Body of pancreas (tissue), 4 donors: ENCODE measurements at regions not wholly inside any gene's neighbourhood (a gene's known extent, or its start where the extent isn't known, plus 50 kb on each side); places are given as distances from the start of the nearest gene placed in this dataset.
A peak's percentile ranks its signal among the peaks of the same experiment; 100 is the strongest.

Source experiments
- ATAC-seq: fragments of 150-250 bp; one replicate; pipeline ENCODE4 v1.9.1; 2016
- DNase-seq, 4 donors: peaks; one replicate each; pipeline ENCODE4 v3.0.0-alpha.2; 2019
- H3K27ac ChIP-seq, 4 donors: fragments of 200-600 bp; sonication (generic); 1 replicate in 3 of 4; 2 replicates in 1 of 4; pipeline versions ENCODE4 v1.5.1 to v1.6.1; 2016 to 2019; ENCODE audit warnings: mild to moderate bottlenecking in 1 of 4, mixed read lengths in 1 of 4, moderate library complexity in 1 of 4
- H3K27me3 ChIP-seq, 2 donors: fragments of 200-600 bp; sonication (generic); one replicate each; pipeline ENCODE4 v1.6.0; 2016; ENCODE audit warnings: mild to moderate bottlenecking in 1 of 2
- H3K36me3 ChIP-seq, 2 donors: fragments of 200-600 bp; sonication (generic); replicated peaks in 1 of 2; 2 replicates each; pipeline ENCODE4 v1.5.1; 2016; ENCODE audit warnings: low read depth in 2 of 2; ENCODE audit not compliant: insufficient read depth in 1 of 2
- H3K4me1 ChIP-seq: fragments of 200-600 bp; sonication (generic); one replicate; pipeline ENCODE4 v1.6.0; 2016
- H3K4me3 ChIP-seq, 2 donors: fragments of 200-600 bp; sonication (generic); 1 replicate in 1 of 2; 2 replicates in 1 of 2; pipeline ENCODE4 v1.5.1; 2016 to 2019
- H3K9me3 ChIP-seq, 3 donors: fragments of 200-600 bp; sonication (generic); 1 replicate in 2 of 3; 2 replicates in 1 of 3; pipeline ENCODE4 v1.5.1; 2016
- POLR2A ChIP-seq, 3 donors: fragments of 450-650 bp; IDR thresholded peaks; one replicate each; pipeline ENCODE4 v1.6.1; 2016; ENCODE audit warnings: antibody characterized with exemption in 3 of 3, mild to moderate bottlenecking in 2 of 3
- WGBS, 2 donors: methylation state at CpG; one replicate each; pipeline ENCODE4 v1.1.5; 2017; 5-methylcytosine and 5-hydroxymethylcytosine counted together
- intact Hi-C: fragments of 100-400 bp; cut with DNase I; formaldehyde crosslinking; loops from one replicate; pipeline ENCODE4 v1.15.1; 2023
- TF ChIP-seq, protein P1 (sequence below), 7 experiments: fragments of 450-650 bp in 4 of 7; fragments of 200-600 bp in 3 of 7; sonication (generic) in 3 of 7; IDR thresholded peaks; one replicate each; pipeline ENCODE4 v1.5.1; 2016 to 2019; ENCODE audit warnings: antibody characterized with exemption in 7 of 7

DNA sequence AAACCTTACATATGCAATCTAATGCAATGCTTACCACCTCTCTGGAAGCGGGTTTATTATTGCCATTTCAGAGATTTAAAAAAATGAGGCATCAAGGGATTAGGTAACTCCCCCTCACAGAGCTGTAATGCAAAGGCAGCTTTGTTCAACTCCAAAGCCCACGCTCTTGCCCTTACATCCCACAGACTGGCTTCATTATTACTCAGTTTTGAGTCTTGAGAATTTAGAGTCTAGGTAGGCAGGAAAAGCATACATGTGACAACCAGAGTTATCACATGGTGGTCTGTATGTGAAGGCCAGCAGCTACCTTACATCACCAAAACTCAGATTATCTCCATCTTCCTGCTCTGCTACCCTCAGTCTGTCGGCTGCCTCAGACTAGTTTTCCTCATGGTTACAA lies 326.9 kb downstream of the UACA start:
- Histone ChIP-seq H3K27ac (no peak overlapping the region), H3K4me3 (no peak overlapping the region), H3K27me3 (no peaks in the 10 kb centered on the region), H3K9me3 (no peaks in the 10 kb centered on the region), H3K36me3 (no peaks in the 10 kb centered on the region), H3K4me1 (peaks cover 9% of the 10 kb centered on the region)
- TF ChIP-seq POLR2A (IDR thresholded peaks at IDR 0.05) = no peak
- TF ChIP-seq, protein P1, sequence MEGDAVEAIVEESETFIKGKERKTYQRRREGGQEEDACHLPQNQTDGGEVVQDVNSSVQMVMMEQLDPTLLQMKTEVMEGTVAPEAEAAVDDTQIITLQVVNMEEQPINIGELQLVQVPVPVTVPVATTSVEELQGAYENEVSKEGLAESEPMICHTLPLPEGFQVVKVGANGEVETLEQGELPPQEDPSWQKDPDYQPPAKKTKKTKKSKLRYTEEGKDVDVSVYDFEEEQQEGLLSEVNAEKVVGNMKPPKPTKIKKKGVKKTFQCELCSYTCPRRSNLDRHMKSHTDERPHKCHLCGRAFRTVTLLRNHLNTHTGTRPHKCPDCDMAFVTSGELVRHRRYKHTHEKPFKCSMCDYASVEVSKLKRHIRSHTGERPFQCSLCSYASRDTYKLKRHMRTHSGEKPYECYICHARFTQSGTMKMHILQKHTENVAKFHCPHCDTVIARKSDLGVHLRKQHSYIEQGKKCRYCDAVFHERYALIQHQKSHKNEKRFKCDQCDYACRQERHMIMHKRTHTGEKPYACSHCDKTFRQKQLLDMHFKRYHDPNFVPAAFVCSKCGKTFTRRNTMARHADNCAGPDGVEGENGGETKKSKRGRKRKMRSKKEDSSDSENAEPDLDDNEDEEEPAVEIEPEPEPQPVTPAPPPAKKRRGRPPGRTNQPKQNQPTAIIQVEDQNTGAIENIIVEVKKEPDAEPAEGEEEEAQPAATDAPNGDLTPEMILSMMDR (IDR thresholded peaks at IDR 0.05) = no peak
- DNase-seq (no peak), ATAC-seq (no peak)
- intact Hi-C loops = no loop called here
- 98% methylated on average over 3 of the region's 3 CpGs for WGBS, 2 donors

DNA sequence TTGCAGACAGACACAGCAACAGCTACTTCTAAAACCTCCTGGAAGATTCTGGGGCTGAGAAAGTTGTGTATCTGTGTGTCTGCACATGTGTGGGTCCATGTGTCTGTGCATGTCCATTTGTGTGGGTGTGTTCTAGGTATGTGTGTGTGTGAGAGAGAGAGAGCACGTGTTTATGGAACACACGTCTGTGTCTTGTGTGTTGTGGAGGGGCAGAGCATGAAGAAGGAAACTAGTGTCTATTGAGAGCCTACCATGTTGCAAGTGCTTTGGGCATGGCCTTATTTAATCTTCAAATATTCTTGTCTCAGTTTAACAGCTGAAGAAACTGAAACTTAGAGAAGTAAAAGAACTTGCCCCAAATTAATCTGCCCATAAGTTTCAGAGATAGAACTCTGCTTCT lies 327.5 kb downstream of the UACA start:
- no peak for DNase-seq
- WGBS, 2 donors = 74 to 95% methylated on average over 2 of the region's 2 CpGs
- Histone ChIP-seq H3K27ac (no peak overlapping the region), H3K27me3 (no peaks in the 10 kb centered on the region), H3K4me3 (no peak overlapping the region), H3K9me3 (no peaks in the 10 kb centered on the region), H3K4me1 (peaks cover 9% of the 10 kb centered on the region), H3K36me3 (no peaks in the 10 kb centered on the region)
- intact Hi-C loops = no loop called here
- TF ChIP-seq POLR2A (IDR thresholded peaks at IDR 0.05) = no peak
- TF ChIP-seq, protein P1 (IDR thresholded peaks at IDR 0.05) = no peak
- ATAC-seq = no peak

DNA sequence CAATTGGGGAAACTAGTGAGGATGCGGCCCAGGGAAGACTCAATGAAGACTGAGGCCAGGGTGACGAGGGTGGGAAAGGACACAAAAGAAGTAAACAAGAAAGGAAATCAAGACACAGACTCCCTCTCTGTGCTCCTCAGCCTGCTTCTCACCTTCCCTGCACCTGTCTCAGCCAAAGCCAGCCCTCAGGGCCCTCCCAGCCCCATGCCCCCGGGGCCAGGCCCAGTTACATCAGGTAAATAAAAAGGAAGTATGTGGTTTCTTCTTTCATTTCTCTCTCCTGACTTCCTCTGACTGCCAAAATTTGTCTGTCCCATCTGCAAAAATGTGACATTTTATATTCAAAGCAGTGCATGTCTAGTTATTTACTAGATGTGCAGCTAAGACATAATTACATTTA lies 328.0 kb downstream of the UACA start:
- H3K36me3 ChIP-seq = no peaks in the 10 kb centered on the region
- no peaks in the 10 kb centered on the region for H3K27me3 ChIP-seq
- intact Hi-C loops = no loop called here
- H3K4me3 ChIP-seq = no peak overlapping the region
- no peak overlapping the region for H3K27ac ChIP-seq
- WGBS, 2 donors = 67 to 72% methylated on average over 3 of the region's 3 CpGs
- no peak for DNase-seq
- no peak for TF ChIP-seq POLR2A (IDR thresholded peaks at IDR 0.05)
- TF ChIP-seq, protein P1 (IDR thresholded peaks at IDR 0.05) = no peak
- no peak for ATAC-seq
- no peaks in the 10 kb centered on the region for H3K9me3 ChIP-seq
- peaks cover 9% of the 10 kb centered on the region for H3K4me1 ChIP-seq

DNA sequence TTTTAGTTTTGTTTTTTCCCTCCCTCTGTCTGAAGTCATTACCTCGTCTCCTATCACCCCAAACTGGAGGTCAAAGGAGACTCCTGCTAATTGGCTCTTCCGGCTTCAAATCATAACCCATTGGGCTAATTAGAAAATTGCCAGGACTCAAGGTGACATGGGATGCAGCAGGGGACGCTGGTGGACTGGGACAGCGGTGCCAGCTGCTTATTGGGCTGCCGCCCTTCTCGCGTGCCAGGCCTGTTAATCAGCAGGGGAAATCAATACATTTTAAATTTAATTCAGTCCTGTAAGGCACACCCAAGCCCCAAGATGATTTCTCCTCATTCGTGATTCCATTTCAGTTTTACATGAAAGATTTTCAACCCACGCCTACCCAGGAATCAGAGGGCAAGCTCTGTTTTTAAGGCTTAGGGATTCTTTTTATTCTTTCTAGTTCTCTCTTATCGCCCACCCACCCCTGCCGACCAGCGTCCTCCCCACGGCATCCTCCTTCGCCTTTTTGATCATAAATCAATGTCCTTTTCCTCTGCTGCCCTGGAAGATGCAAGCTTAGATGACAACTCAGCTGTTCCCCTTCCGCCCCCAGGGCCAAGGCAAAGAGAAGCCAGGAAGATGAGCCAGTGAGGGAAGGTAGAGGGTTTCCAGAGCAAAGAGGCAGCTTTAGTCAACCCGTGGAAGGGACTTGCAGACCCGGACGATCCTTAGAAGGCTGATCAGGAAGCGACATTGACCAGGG lies 329.6 kb downstream of the UACA start:
- Histone ChIP-seq H3K4me1 (peaks cover 9% of the 10 kb centered on the region), H3K9me3 (no peaks in the 10 kb centered on the region), H3K36me3 (no peaks in the 10 kb centered on the region), H3K27me3 (no peaks in the 10 kb centered on the region), H3K4me3 (no peak overlapping the region), H3K27ac (peak overlapping the region in 3 of 4 donors; percentile 12 to 51 (median 37))
- WGBS, 2 donors = 54 to 66% methylated on average over 19 of the region's 19 CpGs
- intact Hi-C loops = no loop called here
- no peak for DNase-seq
- TF ChIP-seq POLR2A (IDR thresholded peaks at IDR 0.05) = no peak
- TF ChIP-seq, protein P1 (IDR thresholded peaks at IDR 0.05) = peak in 3 of 7 experiments; percentile 8 to 17 (median 13)
- ATAC-seq = peak; percentile 9

DNA sequence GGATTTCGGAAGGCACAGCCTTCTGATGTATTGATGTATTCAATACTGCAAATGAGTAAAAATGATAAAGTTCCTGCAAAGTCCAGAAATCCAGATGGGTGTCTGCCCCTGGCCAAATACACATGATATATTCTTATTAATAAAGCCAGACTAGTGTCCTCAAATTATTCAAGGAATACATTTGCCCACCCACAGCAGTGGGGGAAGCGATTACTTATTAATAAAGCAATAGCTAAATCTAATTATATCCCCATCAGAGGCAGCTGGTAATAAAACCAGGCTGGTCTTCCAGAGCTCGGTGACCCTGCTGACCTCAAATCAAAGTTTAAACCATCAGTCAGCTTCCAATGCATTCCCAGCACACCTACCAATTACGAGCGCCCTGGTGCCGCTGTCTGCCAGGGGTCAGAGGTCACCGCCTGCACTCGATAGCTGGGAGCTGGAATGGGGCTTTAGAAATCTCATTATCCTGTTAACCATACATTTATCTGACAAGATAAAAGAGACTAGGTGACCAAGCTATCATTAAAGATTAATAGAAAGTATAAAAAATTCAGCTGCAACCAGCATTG lies 330.3 kb downstream of the UACA start:
- Histone ChIP-seq H3K36me3 (no peaks in the 10 kb centered on the region), H3K9me3 (no peaks in the 10 kb centered on the region), H3K27me3 (no peaks in the 10 kb centered on the region), H3K4me3 (no peak overlapping the region), H3K4me1 (peaks cover 9% of the 10 kb centered on the region), H3K27ac (no peak overlapping the region)
- intact Hi-C loops = no loop called here
- TF ChIP-seq, protein P1 (IDR thresholded peaks at IDR 0.05) = no peak
- TF ChIP-seq POLR2A (IDR thresholded peaks at IDR 0.05) = no peak
- no peak for ATAC-seq
- whole genome bisulfite sequencing, 2 donors = 43 to 49% methylated on average over 8 of the region's 8 CpGs
- no peak for DNase-seq
